Smooth muscle cell (in vitro differentiated cells): ENCODE measurements at regions not wholly inside any gene's neighbourhood (a gene's known extent, or its start where the extent isn't known, plus 50 kb on each side); places are given as distances from the start of the nearest gene placed in this dataset.
"Not testable (repeated sequence)": the region's sequence is repeated elsewhere in the genome, so short reads cannot be mapped to it uniquely, and the experiment has no call there.

Source experiments
- DNase-seq: peaks from one replicate; lab custom pipeline; 2025; ENCODE audit not compliant: unreplicated experiment; lab: John Stamatoyannopoulos, UW
- H2AFZ ChIP-seq: fragments of 200-600 bp; sonication (generic); 2 replicates; pipeline ENCODE4 v1.6.0; 2016; ENCODE audit warnings: antibody characterized with exemption, low read depth, mild to moderate bottlenecking
- H3F3A ChIP-seq: fragments of 200-600 bp; sonication (generic); 2 replicates; pipeline ENCODE4 v1.6.0; 2017; ENCODE audit warnings: antibody characterized with exemption, low read depth
- H3K27ac ChIP-seq: fragments of 200-600 bp; sonication (generic); 2 replicates; pipeline ENCODE4 v1.5.1; 2016; ENCODE audit warnings: low read depth, mild to moderate bottlenecking
- H3K27me3 ChIP-seq: fragments of 200-600 bp; sonication (generic); 2 replicates; pipeline ENCODE4 v1.6.1; 2016; ENCODE audit warnings: low read depth, mild to moderate bottlenecking
- H3K36me3 ChIP-seq: fragments of 200-600 bp; sonication (generic); 2 replicates; pipeline ENCODE4 v1.5.1; 2016; ENCODE audit warnings: low read depth
- H3K4me1 ChIP-seq: fragments of 200-600 bp; sonication (generic); 2 replicates; pipeline ENCODE4 v1.5.1; 2016; ENCODE audit warnings: low read depth
- H3K4me2 ChIP-seq: fragments of 200-600 bp; sonication (generic); 2 replicates; pipeline ENCODE4 v1.6.0; 2016; ENCODE audit warnings: mild to moderate bottlenecking
- H3K4me3 ChIP-seq: fragments of 200-600 bp; sonication (generic); 2 replicates; pipeline ENCODE4 v1.5.1; 2016; ENCODE audit warnings: mild to moderate bottlenecking
- H3K79me2 ChIP-seq: fragments of 200-600 bp; sonication (generic); 2 replicates; pipeline ENCODE4 v1.6.0; 2016; ENCODE audit warnings: low read depth, mild to moderate bottlenecking
- H3K9ac ChIP-seq: fragments of 200-600 bp; sonication (generic); 2 replicates; pipeline ENCODE4 v1.6.0; 2016; ENCODE audit warnings: low read depth
- H3K9me3 ChIP-seq: fragments of 200-600 bp; sonication (generic); replicated peaks from 2 replicates; pipeline ENCODE4 v1.5.1; 2016; ENCODE audit warnings: low read depth
- H4K20me1 ChIP-seq: fragments of 200-600 bp; sonication (generic); 2 replicates; pipeline ENCODE4 v1.6.0; 2016; ENCODE audit warnings: low read depth
- CTCF ChIP-seq: fragments of 200-600 bp; sonication (generic); IDR thresholded peaks from 2 replicates; pipeline ENCODE4 v1.5.1; 2017; ENCODE audit warnings: borderline replicate concordance, mild to moderate bottlenecking, antibody characterized with exemption; ENCODE audit not compliant: insufficient read depth, poor library complexity, severe bottlenecking
- WGBS: methylation state at CpG from one replicate; pipeline ENCODE4 v1.1.7; 2016; ENCODE audit warnings: low lambda C conversion rate; 5-methylcytosine and 5-hydroxymethylcytosine counted together

- TF ChIP-seq CTCF = no peak
- Histone ChIP-seq H2AFZ (peak overlapping the region; percentile 71), H3K9ac (no peak overlapping the region), H3K9me3 (no peaks in the 10 kb centered on the region), H3K4me3 (no peak overlapping the region), H3F3A (no peaks in the 10 kb centered on the region), H3K27ac (no peak overlapping the region), H4K20me1 (no peaks in the 10 kb centered on the region), H3K27me3 (no peaks in the 10 kb centered on the region), H3K36me3 (no peaks in the 10 kb centered on the region), H3K4me1 (peaks cover 7% of the 10 kb centered on the region), H3K4me2 (no peak overlapping the region), H3K79me2 (no peaks in the 10 kb centered on the region)
- no peak for DNase-seq
- WGBS = 96% methylated on average over 2 of the region's 2 CpGs
These were observed 220.5 kb upstream of the HSF2 start for GRCh38 chr6:122178988-122179387.

GRCh38 chr6:122180132-122180531 lies 219.3 kb upstream of the HSF2 start:
- Histone ChIP-seq H2AFZ (peak overlapping the region; percentile 40), H3K4me1 (peaks cover 7% of the 10 kb centered on the region), H3K9ac (no peak overlapping the region), H3K36me3 (no peaks in the 10 kb centered on the region), H3K9me3 (no peaks in the 10 kb centered on the region), H4K20me1 (no peaks in the 10 kb centered on the region), H3K27me3 (no peaks in the 10 kb centered on the region), H3K4me2 (peak overlapping the region; percentile 37), H3F3A (no peaks in the 10 kb centered on the region), H3K79me2 (no peaks in the 10 kb centered on the region), H3K27ac (no peak overlapping the region), H3K4me3 (no peak overlapping the region)
- 8% methylated on average over 1 of the region's 1 CpG for WGBS
- DNase-seq = no peak
- TF ChIP-seq CTCF = peak; percentile 34

- Histone ChIP-seq H3K4me3 (no peak overlapping the region), H4K20me1 (no peaks in the 10 kb centered on the region), H3K79me2 (no peaks in the 10 kb centered on the region), H3K27me3 (no peaks in the 10 kb centered on the region), H3K27ac (no peak overlapping the region), H3F3A (no peaks in the 10 kb centered on the region), H3K4me1 (peaks cover 7% of the 10 kb centered on the region), H3K9me3 (no peaks in the 10 kb centered on the region), H3K36me3 (no peaks in the 10 kb centered on the region), H2AFZ (no peak overlapping the region), H3K9ac (no peak overlapping the region), H3K4me2 (no peak overlapping the region)
- no peak for TF ChIP-seq CTCF
- no peak for DNase-seq
- WGBS = 83% methylated on average over 4 of the region's 4 CpGs
These were observed 217.4 kb upstream of the HSF2 start for GRCh38 chr6:122182061-122182460.

GRCh38 chr6:122184401-122184827 lies 215.0 kb upstream of the HSF2 start:
- H3K36me3 ChIP-seq = no peaks in the 10 kb centered on the region
- WGBS = 60% methylated on average over 4 of the region's 4 CpGs
- peak overlapping the region; percentile 81 for H2AFZ ChIP-seq
- peaks cover 7% of the 10 kb centered on the region for H3K4me1 ChIP-seq
- H3K4me2 ChIP-seq = peak overlapping the region; percentile 76
- H3K27ac ChIP-seq = no peak overlapping the region
- no peak for DNase-seq
- H3K79me2 ChIP-seq = no peaks in the 10 kb centered on the region
- TF ChIP-seq CTCF = peak; percentile 48
- no peaks in the 10 kb centered on the region for H3K9me3 ChIP-seq
- H3F3A ChIP-seq = no peaks in the 10 kb centered on the region
- no peaks in the 10 kb centered on the region for H4K20me1 ChIP-seq
- no peaks in the 10 kb centered on the region for H3K27me3 ChIP-seq
- H3K9ac ChIP-seq = no peak overlapping the region
- H3K4me3 ChIP-seq = peak overlapping the region; percentile 41

- DNase-seq, H3K9ac ChIP-seq, H3K36me3 ChIP-seq, H3K4me1 ChIP-seq, H3K79me2 ChIP-seq, H4K20me1 ChIP-seq, H3K4me3 ChIP-seq, H3K9me3 ChIP-seq, H2AFZ ChIP-seq, H3K27me3 ChIP-seq, H3K27ac ChIP-seq, H3F3A ChIP-seq, H3K4me2 ChIP-seq: not testable (repeated sequence)
- WGBS = 93% methylated on average over 19 of the region's 19 CpGs
These were observed 214.0 kb upstream of the HSF2 start for GRCh38 chr6:122185458-122185857.
